Mesendoderm (in vitro differentiated cells): ENCODE measurements at regions not wholly inside any gene's neighbourhood (a gene's known extent, or its start where the extent isn't known, plus 50 kb on each side); places are given as distances from the start of the nearest gene placed in this dataset.

Source experiments
- DNase-seq: peaks from one replicate; pipeline ENCODE4 v3.0.0; 2013
- H2AK5ac ChIP-seq: 2 replicates; pipeline ENCODE4 v1.6.1; 2013; ENCODE audit warnings: low read length, inconsistent platforms
- H2BK120ac ChIP-seq: 2 replicates; pipeline ENCODE4 v1.6.1; 2013; ENCODE audit warnings: low read depth, mild to moderate bottlenecking, low read length, moderate library complexity, mixed read lengths
- H2BK15ac ChIP-seq: replicated peaks from 2 replicates; pipeline ENCODE4 v1.6.1; 2013; ENCODE audit warnings: low read depth, mild to moderate bottlenecking, moderate library complexity
- H2BK5ac ChIP-seq: 2 replicates; pipeline ENCODE4 v1.6.1; 2013; ENCODE audit warnings: low read length, inconsistent platforms
- H3K18ac ChIP-seq: 2 replicates; pipeline ENCODE4 v1.6.1; 2013; ENCODE audit warnings: mild to moderate bottlenecking, low read length, mixed read lengths
- H3K23ac ChIP-seq: one replicate; pipeline ENCODE4 v1.6.1; 2013; ENCODE audit warnings: low read length
- H3K27ac ChIP-seq: 2 replicates; pipeline ENCODE4 v1.5.1; 2013; ENCODE audit warnings: low read depth, mild to moderate bottlenecking, inconsistent platforms, low read length, moderate library complexity
- H3K27me3 ChIP-seq: 2 replicates; pipeline ENCODE4 v1.6.1; 2013; ENCODE audit warnings: low read length, control low read depth, mild to moderate bottlenecking, inconsistent platforms; ENCODE audit not compliant: insufficient read depth, poor library complexity
- H3K36me3 ChIP-seq: 2 replicates; pipeline ENCODE4 v1.6.1; 2013; ENCODE audit warnings: low read length, inconsistent platforms; ENCODE audit not compliant: control insufficient read depth, insufficient read depth
- H3K4ac ChIP-seq: one replicate; pipeline ENCODE4 v1.6.1; 2013; ENCODE audit warnings: low read depth, mild to moderate bottlenecking, low read length, moderate library complexity
- H3K4me1 ChIP-seq: 2 replicates; pipeline ENCODE4 v1.6.1; 2013; ENCODE audit warnings: low read depth, low read length, inconsistent platforms; ENCODE audit not compliant: control insufficient read depth
- H3K4me2 ChIP-seq: 2 replicates; pipeline ENCODE4 v1.6.1; 2013; ENCODE audit warnings: low read length
- H3K4me3 ChIP-seq: 2 replicates; pipeline ENCODE4 v1.5.1; 2013; ENCODE audit warnings: mild to moderate bottlenecking, low read length
- H3K56ac ChIP-seq: one replicate; pipeline ENCODE4 v1.6.1; 2013; ENCODE audit warnings: low read length
- H3K79me1 ChIP-seq: 2 replicates; pipeline ENCODE4 v1.6.1; 2013; ENCODE audit warnings: low read length, inconsistent platforms
- H3K79me2 ChIP-seq: 2 replicates; pipeline ENCODE4 v1.6.1; 2013; ENCODE audit warnings: mild to moderate bottlenecking, low read length; ENCODE audit not compliant: control insufficient read depth, insufficient read depth
- H3K9ac ChIP-seq: 2 replicates; pipeline ENCODE4 v1.6.1; 2013; ENCODE audit warnings: low read length, inconsistent platforms
- H4K5ac ChIP-seq: one replicate; pipeline ENCODE4 v1.6.1; 2013; ENCODE audit warnings: low read length
- H4K8ac ChIP-seq: one replicate; pipeline ENCODE4 v1.6.1; 2013; ENCODE audit warnings: low read depth, mild to moderate bottlenecking, control low read depth, low read length, moderate library complexity
- WGBS: extraction: QIAGEN DNeasy Blood & Tissue Kit; methylation state at CpG from one replicate; pipeline ENCODE4 v1.1.7; 2013; ENCODE audit warnings: low lambda C conversion rate, missing lambda C conversion rate; ENCODE audit not compliant: insufficient coverage; ENCODE audit errors: extremely low coverage; 5-methylcytosine and 5-hydroxymethylcytosine counted together

DNA sequence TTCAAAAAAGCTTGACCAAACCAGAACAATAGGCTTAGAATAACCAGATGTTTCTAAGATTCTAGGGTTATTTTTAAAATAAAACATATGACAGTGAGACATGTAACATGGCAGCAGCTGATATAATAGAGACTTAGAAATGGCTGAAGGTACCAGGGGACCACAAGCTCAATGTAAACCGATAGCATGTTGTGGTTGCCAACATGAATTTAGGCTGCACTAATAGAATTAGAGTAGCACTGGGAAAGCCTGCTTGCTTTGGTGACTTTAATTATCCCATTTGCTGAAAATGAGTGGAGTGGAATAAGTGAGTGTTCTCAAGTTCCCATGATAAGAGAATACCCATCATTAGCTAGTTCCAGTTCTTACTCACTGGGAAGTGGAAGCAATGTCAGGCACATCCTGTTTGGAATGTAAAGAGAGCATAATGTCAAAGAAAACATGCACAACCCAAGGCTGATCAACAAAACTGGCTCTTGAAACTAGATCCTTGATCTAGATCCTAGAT, 621.2 kb upstream of the CDH5 start:
- no peak overlapping the region for H2BK120ac ChIP-seq
- no CpG with 5 or more reads among the region's 1 CpG for WGBS
- no peak overlapping the region for H3K4ac ChIP-seq
- no peaks in the 10 kb centered on the region for H3K79me1 ChIP-seq
- H3K27me3 ChIP-seq, result no peaks in the 10 kb centered on the region
- H3K79me2 ChIP-seq, result no peaks in the 10 kb centered on the region
- no peak overlapping the region for H3K4me3 ChIP-seq
- no peak overlapping the region for H4K5ac ChIP-seq
- no peak overlapping the region for H4K8ac ChIP-seq
- no peaks in the 10 kb centered on the region for H3K4me1 ChIP-seq
- H3K27ac ChIP-seq, result no peak overlapping the region
- no peak overlapping the region for H3K56ac ChIP-seq
- H3K18ac ChIP-seq, result no peak overlapping the region
- no peaks in the 10 kb centered on the region for H3K36me3 ChIP-seq
- H3K4me2 ChIP-seq, result no peak overlapping the region
- no peak overlapping the region for H3K9ac ChIP-seq
- no peak overlapping the region for H3K23ac ChIP-seq
- H2AK5ac ChIP-seq, result no peak overlapping the region
- H2BK15ac ChIP-seq, result no peak overlapping the region
- DNase-seq, result no peak
- H2BK5ac ChIP-seq, result no peak overlapping the region

DNA sequence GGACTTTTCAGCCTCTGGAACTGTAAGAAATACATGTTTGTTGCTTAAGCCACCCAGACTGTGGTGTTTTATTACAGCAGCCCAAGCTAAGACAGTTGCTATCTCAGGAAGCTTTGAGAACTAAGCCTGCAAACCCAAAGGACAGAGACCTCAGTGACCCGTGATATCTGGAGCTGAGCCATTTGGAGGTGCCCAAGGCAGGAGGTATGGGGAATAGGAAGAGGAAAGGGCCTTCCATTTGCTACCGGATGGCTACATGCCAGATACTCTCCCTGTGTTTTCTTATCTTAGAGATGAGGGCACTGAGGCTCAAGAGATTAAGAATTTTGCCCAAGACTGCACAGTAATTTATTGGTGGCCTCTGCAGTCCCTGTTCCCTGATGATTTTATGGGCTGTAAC, 622.1 kb upstream of the CDH5 start:
- Histone ChIP-seq H2AK5ac (no peak overlapping the region), H3K9ac (no peak overlapping the region), H3K4me1 (no peaks in the 10 kb centered on the region), H4K5ac (no peak overlapping the region), H3K56ac (no peak overlapping the region), H3K4me3 (no peak overlapping the region), H3K36me3 (no peaks in the 10 kb centered on the region), H3K79me2 (no peaks in the 10 kb centered on the region), H4K8ac (no peak overlapping the region), H3K18ac (no peak overlapping the region), H2BK120ac (no peak overlapping the region), H2BK5ac (no peak overlapping the region), H3K27me3 (no peaks in the 10 kb centered on the region), H3K79me1 (no peaks in the 10 kb centered on the region), H3K23ac (no peak overlapping the region), H2BK15ac (no peak overlapping the region), H3K4me2 (no peak overlapping the region), H3K27ac (no peak overlapping the region), H3K4ac (no peak overlapping the region)
- DNase-seq, result no peak
- WGBS, result no CpG with 5 or more reads among the region's 2 CpGs

DNA sequence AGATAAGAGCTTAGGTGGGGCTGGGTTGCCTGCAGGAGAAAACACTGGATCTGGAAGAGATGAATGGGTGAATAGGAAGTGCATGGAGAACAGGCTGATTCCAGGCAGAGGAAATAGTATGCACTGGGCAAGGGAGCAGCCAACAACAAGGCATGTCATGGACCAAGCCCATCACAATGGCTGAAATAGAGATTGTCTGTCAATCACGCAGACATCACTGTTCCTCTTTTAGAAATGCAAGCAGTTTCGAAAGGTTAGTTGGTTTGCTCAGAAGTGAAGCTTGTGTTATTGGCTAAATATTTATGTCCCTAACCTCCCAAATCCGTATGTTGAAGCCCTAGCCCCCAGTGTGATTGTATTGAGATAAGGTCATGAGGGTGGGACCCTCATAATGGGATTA, 621.7 kb upstream of the CDH11 start:
- Histone ChIP-seq H4K8ac (no peak overlapping the region), H3K4me1 (no peaks in the 10 kb centered on the region)

DNA sequence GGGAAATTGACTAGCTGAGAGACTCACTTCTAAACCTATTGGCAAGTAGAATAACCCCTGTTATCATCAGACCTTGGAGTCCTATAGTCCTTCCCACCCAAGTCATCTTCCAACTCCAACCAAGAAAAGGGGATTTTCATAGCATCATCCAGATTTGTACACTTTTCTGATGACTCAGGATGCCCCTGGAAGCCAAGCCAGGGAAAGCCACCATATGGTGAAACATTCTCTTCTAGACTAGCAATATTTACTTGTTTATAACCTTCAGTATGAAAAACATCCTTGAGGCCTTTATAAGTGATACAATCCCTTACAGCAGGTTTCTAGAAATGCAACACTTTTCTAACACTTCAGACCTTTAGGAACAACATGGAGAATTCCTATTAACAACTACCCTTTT, 618.8 kb upstream of the CDH11 start:
- H3K27me3 ChIP-seq, result no peaks in the 10 kb centered on the region
- H3K4me3 ChIP-seq, result no peak overlapping the region
- DNase-seq, result no peak
- no peak overlapping the region for H3K4me2 ChIP-seq
- no peak overlapping the region for H4K8ac ChIP-seq
- H3K18ac ChIP-seq, result no peak overlapping the region
- H4K5ac ChIP-seq, result no peak overlapping the region
- no peaks in the 10 kb centered on the region for H3K79me2 ChIP-seq
- H3K4ac ChIP-seq, result no peak overlapping the region
- H3K27ac ChIP-seq, result no peak overlapping the region
- H2BK15ac ChIP-seq, result no peak overlapping the region
- no peaks in the 10 kb centered on the region for H3K79me1 ChIP-seq
- H3K36me3 ChIP-seq, result no peaks in the 10 kb centered on the region
- no peak overlapping the region for H2BK120ac ChIP-seq
- H3K23ac ChIP-seq, result no peak overlapping the region
- H3K4me1 ChIP-seq, result no peaks in the 10 kb centered on the region
- H3K56ac ChIP-seq, result no peak overlapping the region
- H3K9ac ChIP-seq, result no peak overlapping the region
- no peak overlapping the region for H2BK5ac ChIP-seq
- no peak overlapping the region for H2AK5ac ChIP-seq

More for the DNA sequence above, 621.7 kb upstream of the CDH11 start:
- Histone ChIP-seq H2AK5ac (no peak overlapping the region), H3K79me1 (no peaks in the 10 kb centered on the region), H3K18ac (no peak overlapping the region), H3K27me3 (no peaks in the 10 kb centered on the region), H4K5ac (no peak overlapping the region), H2BK120ac (no peak overlapping the region), H3K23ac (no peak overlapping the region), H3K9ac (no peak overlapping the region), H3K27ac (no peak overlapping the region), H3K4me2 (no peak overlapping the region), H3K56ac (no peak overlapping the region), H3K36me3 (no peaks in the 10 kb centered on the region), H3K4me3 (no peak overlapping the region), H2BK5ac (no peak overlapping the region), H3K79me2 (no peaks in the 10 kb centered on the region), H3K4ac (no peak overlapping the region), H2BK15ac (no peak overlapping the region)
- DNase-seq, result no peak
- no CpG with 5 or more reads among the region's 3 CpGs for WGBS

- no CpG with 5 or more reads among the region's 3 CpGs for WGBS
- Histone ChIP-seq H3K27me3 (no peaks in the 10 kb centered on the region), H3K4me3 (no peak overlapping the region), H2BK120ac (no peak overlapping the region), H2BK5ac (no peak overlapping the region), H3K9ac (no peak overlapping the region), H4K8ac (no peak overlapping the region), H3K79me1 (no peaks in the 10 kb centered on the region), H3K4me2 (no peak overlapping the region), H2AK5ac (no peak overlapping the region), H3K27ac (no peak overlapping the region), H3K4ac (no peak overlapping the region), H3K79me2 (no peaks in the 10 kb centered on the region), H4K5ac (no peak overlapping the region), H3K56ac (no peak overlapping the region), H3K4me1 (no peaks in the 10 kb centered on the region), H2BK15ac (no peak overlapping the region), H3K23ac (no peak overlapping the region), H3K36me3 (no peaks in the 10 kb centered on the region), H3K18ac (no peak overlapping the region)
- no peak for DNase-seq
Measured at GRCh38 chr16:65739518-65739917, 617.7 kb upstream of the CDH11 start.

- no peak overlapping the region for H3K27ac ChIP-seq
Measured at GRCh38 chr16:65737831-65738230, 616.0 kb upstream of the CDH11 start.

More at GRCh38 chr16:65737831-65738230, 616.0 kb upstream of the CDH11 start:
- no peak overlapping the region for H2AK5ac ChIP-seq
- H4K8ac ChIP-seq, result no peak overlapping the region
- H3K18ac ChIP-seq, result no peak overlapping the region
- H4K5ac ChIP-seq, result no peak overlapping the region
- H3K4me3 ChIP-seq, result no peak overlapping the region
- no CpG with 5 or more reads among the region's 4 CpGs for WGBS
- H3K79me1 ChIP-seq, result no peaks in the 10 kb centered on the region
- no peak overlapping the region for H3K9ac ChIP-seq
- H2BK5ac ChIP-seq, result no peak overlapping the region
- H3K23ac ChIP-seq, result no peak overlapping the region
- no peak overlapping the region for H2BK120ac ChIP-seq
- H2BK15ac ChIP-seq, result no peak overlapping the region
- H3K56ac ChIP-seq, result no peak overlapping the region
- no peaks in the 10 kb centered on the region for H3K27me3 ChIP-seq
- no peak overlapping the region for H3K4me2 ChIP-seq
- no peak overlapping the region for H3K4ac ChIP-seq
- H3K4me1 ChIP-seq, result no peaks in the 10 kb centered on the region
- H3K79me2 ChIP-seq, result no peaks in the 10 kb centered on the region
- no peaks in the 10 kb centered on the region for H3K36me3 ChIP-seq
- peak; percentile 67 for DNase-seq
